GM12892 (cell line): ENCODE measurements at regions not wholly inside any gene's neighbourhood (a gene's known extent, or its start where the extent isn't known, plus 50 kb on each side); places are given as distances from the start of the nearest gene placed in this dataset.

Source experiments
- DNase-seq: peaks from one replicate; pipeline ENCODE4 v3.0.0; 2011; ENCODE audit not compliant: insufficient read length
- FAIRE-seq: peaks from 2 replicates; lab custom pipeline; 2011; peaks lifted over from hg19 to GRCh38; lab: Jason Lieb, UNC
- POLR2A ChIP-seq: IDR thresholded peaks from 2 replicates; pipeline ENCODE4 v1.6.1; 2011; ENCODE audit warnings: low read depth, low read length, control low read depth
- POLR2AphosphoS5 ChIP-seq: IDR thresholded peaks from 2 replicates; pipeline ENCODE4 v1.6.1; 2011; ENCODE audit warnings: low read depth, low read length, control low read depth
- TAF1 ChIP-seq: IDR thresholded peaks from 2 replicates; pipeline ENCODE4 v1.6.1; 2011; ENCODE audit warnings: low read depth, mild to moderate bottlenecking, control low read depth, low read length, borderline replicate concordance

- DNase-seq (no peak), FAIRE-seq (no peak)
- TF ChIP-seq POLR2A (no peak), TAF1 (no peak), POLR2AphosphoS5 (no peak)
These were observed 56.1 kb upstream of the B3GAT1 start for GRCh38 chr11:134468081-134468668.

- FAIRE-seq (no peak), DNase-seq (no peak)
- TF ChIP-seq TAF1 (no peak), POLR2AphosphoS5 (no peak), POLR2A (no peak)
These were observed 54.8 kb upstream of the B3GAT1 start for GRCh38 chr11:134466610-134467567.

GRCh38 chr11:134466156-134466555 is 54.1 kb upstream of the B3GAT1 start:
- DNase-seq, result no peak
- TF ChIP-seq POLR2AphosphoS5, result no peak
- TF ChIP-seq TAF1, result no peak
- no peak for TF ChIP-seq POLR2A
- FAIRE-seq, result no peak

GRCh38 chr11:134464981-134465730 is 53.1 kb upstream of the B3GAT1 start:
- DNase-seq (no peak), FAIRE-seq (no peak)
- TF ChIP-seq POLR2A (no peak), POLR2AphosphoS5 (no peak), TAF1 (no peak)

GRCh38 chr11:134464196-134464595 is 52.2 kb upstream of the B3GAT1 start:
- FAIRE-seq (no peak), DNase-seq (no peak)
- TF ChIP-seq POLR2AphosphoS5 (no peak), POLR2A (no peak), TAF1 (no peak)

GRCh38 chr11:134463716-134464115 is 51.7 kb upstream of the B3GAT1 start:
- no peak for FAIRE-seq
- no peak for DNase-seq
- TF ChIP-seq POLR2A (no peak), TAF1 (no peak), POLR2AphosphoS5 (no peak)
